ENCODE measurements at regions not wholly inside any gene's neighbourhood (a gene's known extent, or its start where the extent isn't known, plus 50 kb on each side); places are given as distances from the start of the nearest gene placed in this dataset.

DNA sequence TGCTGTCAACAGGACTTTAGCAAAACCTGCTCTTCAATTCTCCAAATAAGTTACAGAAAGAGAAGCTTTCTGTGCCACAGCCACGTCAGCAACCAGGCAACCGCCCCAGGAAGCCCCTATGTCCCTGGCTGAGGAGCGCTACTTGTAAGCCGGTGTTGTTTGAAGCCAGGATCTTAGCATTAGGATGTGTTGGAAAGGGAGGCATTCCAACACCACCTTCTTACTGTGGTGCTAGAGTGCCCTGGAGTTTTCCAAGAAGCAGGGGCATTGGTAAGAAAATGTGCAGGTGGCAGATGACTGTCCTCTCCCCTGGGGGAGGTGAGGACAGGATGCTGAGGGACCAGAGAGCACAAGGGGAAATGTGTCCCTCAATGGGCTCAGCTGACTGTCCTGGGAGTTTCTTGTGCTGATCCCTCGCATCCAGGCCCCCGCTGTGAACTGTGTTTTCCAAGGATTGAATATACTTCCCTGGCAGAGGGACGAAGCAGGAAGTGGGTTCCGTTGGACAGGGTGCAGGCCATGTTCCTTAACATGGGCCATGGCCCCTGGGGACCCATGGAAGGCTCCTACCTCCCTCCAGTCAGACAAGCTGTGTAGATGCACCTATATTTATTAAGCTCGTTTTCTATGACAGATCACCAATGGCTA is 139.6 kb upstream of the GDF10 start:
- Histone ChIP-seq H3K4me3 (replicated peaks in 1 of 4; ENCODE audit: control extremely low read depth in 1 of 4, insufficient read depth in 1 of 4, low read depth in 3 of 4, low read length in 4 of 4) (no peak overlapping the region), H3K36me3 (ENCODE audit: control insufficient read depth, insufficient read depth, low read length) (no peaks in the 10 kb centered on the region), H3K79me2 (ENCODE audit: control insufficient read depth, insufficient read depth, low read length) (no peaks in the 10 kb centered on the region), H3K4me1 (ENCODE audit: control insufficient read depth, extremely low read depth, insufficient read depth, low read length) (peaks cover 8% of the 10 kb centered on the region), H3K9ac (ENCODE audit: insufficient read depth, low read length) (no peak overlapping the region), H3K4me2 (ENCODE audit: extremely low read depth, insufficient read depth, low read length) (no peak overlapping the region), H3K27ac (ENCODE audit: insufficient read depth, low read length) (peak overlapping the region; percentile 68), H2AFZ (ENCODE audit: low read length) (no peak overlapping the region), H3K27me3 (ENCODE audit: control insufficient read depth, insufficient read depth, low read length) (no peaks in the 10 kb centered on the region), H3K9me3 (ENCODE audit: control insufficient read depth, insufficient read depth, low read depth, low read length) (no peaks in the 10 kb centered on the region), H4K20me1 (ENCODE audit: control insufficient read depth, extremely low read depth, insufficient read depth, low read length) (no peaks in the 10 kb centered on the region)
- DNase-seq (ENCODE audit: low read depth in 2 of 2) = no peak
- TF ChIP-seq EZH2 (IDR thresholded peaks at IDR 0.05; ENCODE audit: low read length, missing control alignments) = no peak
- TF ChIP-seq, protein P1, sequence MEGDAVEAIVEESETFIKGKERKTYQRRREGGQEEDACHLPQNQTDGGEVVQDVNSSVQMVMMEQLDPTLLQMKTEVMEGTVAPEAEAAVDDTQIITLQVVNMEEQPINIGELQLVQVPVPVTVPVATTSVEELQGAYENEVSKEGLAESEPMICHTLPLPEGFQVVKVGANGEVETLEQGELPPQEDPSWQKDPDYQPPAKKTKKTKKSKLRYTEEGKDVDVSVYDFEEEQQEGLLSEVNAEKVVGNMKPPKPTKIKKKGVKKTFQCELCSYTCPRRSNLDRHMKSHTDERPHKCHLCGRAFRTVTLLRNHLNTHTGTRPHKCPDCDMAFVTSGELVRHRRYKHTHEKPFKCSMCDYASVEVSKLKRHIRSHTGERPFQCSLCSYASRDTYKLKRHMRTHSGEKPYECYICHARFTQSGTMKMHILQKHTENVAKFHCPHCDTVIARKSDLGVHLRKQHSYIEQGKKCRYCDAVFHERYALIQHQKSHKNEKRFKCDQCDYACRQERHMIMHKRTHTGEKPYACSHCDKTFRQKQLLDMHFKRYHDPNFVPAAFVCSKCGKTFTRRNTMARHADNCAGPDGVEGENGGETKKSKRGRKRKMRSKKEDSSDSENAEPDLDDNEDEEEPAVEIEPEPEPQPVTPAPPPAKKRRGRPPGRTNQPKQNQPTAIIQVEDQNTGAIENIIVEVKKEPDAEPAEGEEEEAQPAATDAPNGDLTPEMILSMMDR (conservative IDR thresholded peaks at IDR 0.05 in 1 of 2, IDR thresholded peaks at IDR 0.05 in 1 of 2; ENCODE audit: low read depth in 1 of 2, low read length in 2 of 2) = no peak

GRCh38 chr10:47160967-47161366 is 139.0 kb upstream of the GDF10 start:
- Histone ChIP-seq H3K9ac (ENCODE audit: insufficient read depth, low read length) (no peak overlapping the region), H2AFZ (ENCODE audit: low read length) (no peak overlapping the region), H3K27me3 (ENCODE audit: control insufficient read depth, insufficient read depth, low read length) (no peaks in the 10 kb centered on the region), H3K4me1 (ENCODE audit: control insufficient read depth, extremely low read depth, insufficient read depth, low read length) (peaks cover 13% of the 10 kb centered on the region), H3K36me3 (ENCODE audit: control insufficient read depth, insufficient read depth, low read length) (no peaks in the 10 kb centered on the region), H3K9me3 (ENCODE audit: control insufficient read depth, insufficient read depth, low read depth, low read length) (no peaks in the 10 kb centered on the region), H3K4me3 (replicated peaks in 1 of 4; ENCODE audit: control extremely low read depth in 1 of 4, insufficient read depth in 1 of 4, low read depth in 3 of 4, low read length in 4 of 4) (no peak overlapping the region), H3K4me2 (ENCODE audit: extremely low read depth, insufficient read depth, low read length) (no peak overlapping the region), H3K79me2 (ENCODE audit: control insufficient read depth, insufficient read depth, low read length) (no peaks in the 10 kb centered on the region), H3K27ac (ENCODE audit: insufficient read depth, low read length) (peak overlapping the region; percentile 68), H4K20me1 (ENCODE audit: control insufficient read depth, extremely low read depth, insufficient read depth, low read length) (no peaks in the 10 kb centered on the region)
- DNase-seq (ENCODE audit: low read depth in 2 of 2) = no peak
- TF ChIP-seq EZH2 (IDR thresholded peaks at IDR 0.05; ENCODE audit: low read length, missing control alignments) = no peak
- TF ChIP-seq, protein P1 (conservative IDR thresholded peaks at IDR 0.05 in 1 of 2, IDR thresholded peaks at IDR 0.05 in 1 of 2; ENCODE audit: low read depth in 1 of 2, low read length in 2 of 2) = no peak

- no peaks in the 10 kb centered on the region for H4K20me1 ChIP-seq (ENCODE audit: control insufficient read depth, extremely low read depth, insufficient read depth, low read length)
- no peaks in the 10 kb centered on the region for H3K27me3 ChIP-seq (ENCODE audit: control insufficient read depth, insufficient read depth, low read length)
- H3K4me2 ChIP-seq (ENCODE audit: extremely low read depth, insufficient read depth, low read length) = no peak overlapping the region
- no peaks in the 10 kb centered on the region for H3K36me3 ChIP-seq (ENCODE audit: control insufficient read depth, insufficient read depth, low read length)
- no peak overlapping the region for H3K9ac ChIP-seq (ENCODE audit: insufficient read depth, low read length)
- H3K4me3 ChIP-seq (replicated peaks in 1 of 4; ENCODE audit: control extremely low read depth in 1 of 4, insufficient read depth in 1 of 4, low read depth in 3 of 4, low read length in 4 of 4) = no peak overlapping the region
- no peak overlapping the region for H3K27ac ChIP-seq (ENCODE audit: insufficient read depth, low read length)
- no peak overlapping the region for H2AFZ ChIP-seq (ENCODE audit: low read length)
- peaks cover 18% of the 10 kb centered on the region for H3K4me1 ChIP-seq (ENCODE audit: control insufficient read depth, extremely low read depth, insufficient read depth, low read length)
- no peaks in the 10 kb centered on the region for H3K79me2 ChIP-seq (ENCODE audit: control insufficient read depth, insufficient read depth, low read length)
- DNase-seq (ENCODE audit: low read depth in 2 of 2) = no peak
- no peaks in the 10 kb centered on the region for H3K9me3 ChIP-seq (ENCODE audit: control insufficient read depth, insufficient read depth, low read depth, low read length)
- no peak for TF ChIP-seq EZH2 (IDR thresholded peaks at IDR 0.05; ENCODE audit: low read length, missing control alignments)
- TF ChIP-seq, protein P1 (conservative IDR thresholded peaks at IDR 0.05 in 1 of 2, IDR thresholded peaks at IDR 0.05 in 1 of 2; ENCODE audit: low read depth in 1 of 2, low read length in 2 of 2) = no peak
Measured at GRCh38 chr10:47161465-47161864, 138.5 kb upstream of the GDF10 start.

All from fibroblast of lung (primary cell).